ENCODE measurements at regions not wholly inside any gene's neighbourhood (a gene's known extent, or its start where the extent isn't known, plus 50 kb on each side); places are given as distances from the start of the nearest gene placed in this dataset.
"Not testable (repeated sequence)": the region's sequence is repeated elsewhere in the genome, so short reads cannot be mapped to it uniquely, and the experiment has no call there.

DNA sequence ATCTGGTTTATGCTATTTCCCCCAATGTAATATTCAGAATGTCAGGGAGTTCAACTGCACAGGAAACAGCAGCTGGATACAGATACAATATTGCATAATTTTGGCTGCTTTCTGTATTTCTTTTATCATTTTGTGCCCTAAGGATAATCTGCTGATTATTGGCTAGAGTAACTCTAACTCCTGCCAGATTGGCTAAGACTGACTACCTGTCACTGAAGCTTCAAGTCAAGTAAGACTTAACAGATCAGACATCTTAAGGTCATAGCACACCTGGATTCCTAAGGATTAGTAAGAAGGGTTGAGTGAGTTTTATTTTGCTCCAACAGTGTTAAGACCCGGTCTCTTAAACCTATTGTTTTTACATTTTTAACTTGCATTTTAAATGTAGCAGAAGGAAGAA, 136.8 kb downstream of the KLF8 start:
- peaks cover 0 to under 1% (median 0%) of the 10 kb centered on the region in 4 donors for H3K9me3 ChIP-seq
- intact Hi-C loops (cut with DNase I; ENCODE audit: low total_unique reads), result no loop called here
- no peaks in the 10 kb centered on the region for H3K27me3 ChIP-seq
- H3K4me3 ChIP-seq, result no peak overlapping the region
- H3K36me3 ChIP-seq, result no peaks in the 10 kb centered on the region
- DNase-seq, result no peak
- no peaks in the 10 kb centered on the region for H3K4me1 ChIP-seq
- WGBS, 5 donors, result 58 to 100% (median 86%) methylated on average over 1 of the region's 1 CpG
- TF ChIP-seq POLR2A (IDR thresholded peaks at IDR 0.05), result no peak
- no peak overlapping the region for H3K27ac ChIP-seq

DNA sequence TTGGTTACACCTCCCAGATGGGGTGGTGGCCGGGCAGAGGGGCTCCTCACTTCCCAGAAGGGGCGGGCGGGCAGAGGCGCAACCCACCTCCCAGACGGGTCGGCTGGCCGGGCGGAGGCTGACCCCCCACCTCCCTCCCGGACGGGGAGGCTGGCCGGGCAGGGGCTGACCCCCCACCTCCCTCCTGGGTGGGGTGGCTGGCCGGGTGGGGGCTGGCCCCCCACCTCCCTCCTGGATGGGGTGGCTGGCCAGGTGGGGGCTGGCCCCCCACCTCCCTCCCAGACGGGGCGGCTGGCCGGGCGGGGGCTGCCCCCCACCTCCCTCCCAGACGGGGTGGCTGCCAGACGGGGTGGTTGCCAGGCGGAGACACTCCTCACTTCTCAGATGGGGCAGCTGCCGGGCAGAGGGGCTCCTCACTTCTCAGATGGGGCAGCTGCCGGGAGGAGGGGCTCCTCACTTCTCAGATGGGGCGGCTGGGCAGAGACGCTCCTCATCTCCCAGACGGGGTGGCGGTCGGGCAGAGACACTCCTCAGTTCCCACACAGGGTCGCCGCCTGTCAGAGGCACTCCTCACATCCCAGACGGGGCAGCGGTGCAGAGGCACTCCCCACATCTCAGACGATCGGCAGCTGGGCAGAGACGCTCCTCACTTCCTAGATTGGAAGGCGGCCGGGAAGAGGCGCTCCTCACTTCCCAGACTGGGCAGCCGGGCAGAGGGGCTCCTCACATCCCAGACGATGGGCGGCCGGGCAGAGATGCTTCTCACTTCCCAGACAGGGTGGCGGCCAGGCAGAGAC, 148.0 kb downstream of the KLF8 start:
- intact Hi-C loops (cut with DNase I; ENCODE audit: low total_unique reads); H3K4me3 ChIP-seq; H3K27me3 ChIP-seq; H3K36me3 ChIP-seq; H3K27ac ChIP-seq; H3K4me1 ChIP-seq; DNase-seq: not testable (repeated sequence)
- 95 to 100% (median 96%) methylated on average over 1 to 41 of the region's 41 CpGs for WGBS, 5 donors
- H3K9me3 ChIP-seq, result peaks cover 0 to 18% (median 3%) of the 10 kb centered on the region in 4 donors

DNA sequence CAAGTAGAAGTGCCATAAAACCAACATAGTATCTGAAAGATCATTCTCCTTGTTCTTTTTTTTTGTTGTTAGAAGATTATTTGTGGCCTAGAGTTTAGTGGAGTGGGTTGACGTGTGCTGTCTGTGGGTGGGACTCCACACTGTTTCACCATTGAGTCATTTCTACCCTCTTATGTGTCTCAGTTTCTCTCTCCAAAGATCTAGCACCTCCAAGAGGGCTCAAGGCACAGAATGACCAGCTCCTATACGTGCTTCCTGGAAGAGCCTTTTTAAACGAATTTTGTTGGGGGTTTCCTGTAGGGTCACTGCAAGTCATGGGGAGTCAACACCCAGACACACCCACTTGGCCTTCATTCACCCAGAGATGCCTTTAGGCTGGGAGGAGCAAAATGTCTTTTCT, 150.1 kb downstream of the KLF8 start:
- TF ChIP-seq, protein P1, sequence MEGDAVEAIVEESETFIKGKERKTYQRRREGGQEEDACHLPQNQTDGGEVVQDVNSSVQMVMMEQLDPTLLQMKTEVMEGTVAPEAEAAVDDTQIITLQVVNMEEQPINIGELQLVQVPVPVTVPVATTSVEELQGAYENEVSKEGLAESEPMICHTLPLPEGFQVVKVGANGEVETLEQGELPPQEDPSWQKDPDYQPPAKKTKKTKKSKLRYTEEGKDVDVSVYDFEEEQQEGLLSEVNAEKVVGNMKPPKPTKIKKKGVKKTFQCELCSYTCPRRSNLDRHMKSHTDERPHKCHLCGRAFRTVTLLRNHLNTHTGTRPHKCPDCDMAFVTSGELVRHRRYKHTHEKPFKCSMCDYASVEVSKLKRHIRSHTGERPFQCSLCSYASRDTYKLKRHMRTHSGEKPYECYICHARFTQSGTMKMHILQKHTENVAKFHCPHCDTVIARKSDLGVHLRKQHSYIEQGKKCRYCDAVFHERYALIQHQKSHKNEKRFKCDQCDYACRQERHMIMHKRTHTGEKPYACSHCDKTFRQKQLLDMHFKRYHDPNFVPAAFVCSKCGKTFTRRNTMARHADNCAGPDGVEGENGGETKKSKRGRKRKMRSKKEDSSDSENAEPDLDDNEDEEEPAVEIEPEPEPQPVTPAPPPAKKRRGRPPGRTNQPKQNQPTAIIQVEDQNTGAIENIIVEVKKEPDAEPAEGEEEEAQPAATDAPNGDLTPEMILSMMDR (IDR thresholded peaks at IDR 0.05), result no peak
- TF ChIP-seq POLR2AphosphoS5 (IDR thresholded peaks at IDR 0.05) (no peak), EP300 (IDR thresholded peaks at IDR 0.05) (no peak), POLR2A (IDR thresholded peaks at IDR 0.05) (no peak)
- Histone ChIP-seq H3K9me3 (peaks cover 0 to 12% (median 0%) of the 10 kb centered on the region in 4 donors), H3K27me3 (peaks cover 0 to 6% (median 0%) of the 10 kb centered on the region in 3 donors), H3K4me3 (no peak overlapping the region), H3K36me3 (no peaks in the 10 kb centered on the region), H3K27ac (no peak overlapping the region), H3K4me1 (no peaks in the 10 kb centered on the region)
- WGBS, 5 donors, result 15 to 58% (median 48%) methylated on average over 3 of the region's 3 CpGs
- no peak for DNase-seq
- intact Hi-C loops (cut with DNase I; ENCODE audit: low total_unique reads), result no loop called here

DNA sequence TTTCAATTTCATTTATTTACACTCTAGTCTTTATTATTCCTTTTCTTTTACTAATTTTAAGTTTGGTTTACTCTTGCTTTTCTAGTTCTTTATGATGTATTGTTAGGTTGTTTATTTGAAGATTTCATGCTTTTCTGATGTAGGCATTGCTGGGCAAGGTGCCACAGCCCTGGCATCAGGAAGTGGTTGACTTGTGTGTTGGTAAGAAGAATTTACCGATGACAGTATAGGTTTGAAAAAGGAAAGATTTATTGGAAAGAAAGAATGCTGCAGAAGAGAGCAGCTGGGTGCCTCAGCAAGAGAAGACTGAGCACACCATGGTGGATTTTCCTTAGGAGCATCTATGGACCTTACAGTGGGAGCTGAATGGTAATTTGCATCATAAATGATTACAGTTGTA, 153.2 kb downstream of the KLF8 start:
- no peak for DNase-seq
- no peaks in the 10 kb centered on the region for H3K36me3 ChIP-seq
- WGBS, 5 donors, result 65 to 90% (median 77%) methylated on average over 1 of the region's 1 CpG
- intact Hi-C loops (cut with DNase I; ENCODE audit: low total_unique reads), result no loop called here
- no peak overlapping the region for H3K27ac ChIP-seq
- peaks cover 0 to 5% (median 0%) of the 10 kb centered on the region in 4 donors for H3K9me3 ChIP-seq
- H3K4me3 ChIP-seq, result no peak overlapping the region
- no peak for TF ChIP-seq POLR2A (IDR thresholded peaks at IDR 0.05)
- H3K27me3 ChIP-seq, result no peaks in the 10 kb centered on the region
- H3K4me1 ChIP-seq, result no peaks in the 10 kb centered on the region

DNA sequence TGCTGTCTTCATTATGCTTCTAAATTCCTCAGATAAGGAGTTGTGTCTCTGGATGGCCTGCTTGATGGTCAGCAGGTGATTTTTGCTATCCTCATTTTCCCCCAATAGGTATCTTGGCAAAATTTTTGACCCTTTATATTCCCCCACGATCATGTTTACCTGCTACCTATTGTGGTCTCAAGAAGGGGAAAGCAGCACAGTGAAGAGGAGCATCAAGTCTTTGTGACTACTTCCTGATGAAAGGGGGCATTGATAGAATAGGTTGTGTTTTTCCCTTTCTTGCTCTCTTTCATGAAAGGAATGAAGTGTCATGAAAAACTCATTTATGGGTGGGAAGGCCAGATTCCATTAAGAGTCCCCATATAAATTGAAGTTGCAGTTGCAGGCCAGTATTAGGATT, 153.8 kb downstream of the KLF8 start:
- Histone ChIP-seq H3K4me3 (no peak overlapping the region), H3K9me3 (no peaks in the 10 kb centered on the region), H3K36me3 (no peaks in the 10 kb centered on the region), H3K27ac (no peak overlapping the region), H3K27me3 (no peaks in the 10 kb centered on the region), H3K4me1 (no peaks in the 10 kb centered on the region)
- TF ChIP-seq POLR2A (IDR thresholded peaks at IDR 0.05) (no peak), EP300 (IDR thresholded peaks at IDR 0.05) (no peak), POLR2AphosphoS5 (IDR thresholded peaks at IDR 0.05) (no peak)
- TF ChIP-seq, protein P1 (IDR thresholded peaks at IDR 0.05), result no peak
- intact Hi-C loops (cut with DNase I; ENCODE audit: low total_unique reads), result no loop called here
- WGBS, 5 donors, result 19 to 63% (median 47%) methylated on average over 1 of the region's 1 CpG
- DNase-seq, result no peak

DNA sequence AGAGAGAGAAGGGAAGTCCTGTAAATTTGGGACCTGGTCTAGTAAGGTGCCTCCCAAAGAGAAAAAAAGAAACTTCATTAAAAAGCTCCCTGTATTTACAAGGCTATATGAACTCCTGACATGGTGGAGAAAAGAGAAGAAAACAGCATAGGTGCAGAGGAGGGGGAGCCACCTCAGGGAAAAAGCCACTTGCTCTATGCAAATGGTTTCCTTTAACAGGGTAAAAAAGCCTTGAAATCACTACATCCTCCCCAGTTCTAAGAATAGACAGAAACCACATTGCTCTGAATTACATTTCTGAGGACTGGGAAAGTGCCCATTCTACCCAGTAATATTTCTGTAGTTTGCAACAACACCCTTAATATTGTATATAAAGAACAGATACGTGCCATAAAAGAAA, 165.5 kb downstream of the KLF8 start:
- no peak for DNase-seq
- Histone ChIP-seq H3K9me3 (peaks cover 0 to 8% (median 4%) of the 10 kb centered on the region in 4 donors), H3K27ac (no peak overlapping the region), H3K36me3 (no peaks in the 10 kb centered on the region), H3K4me3 (no peak overlapping the region), H3K27me3 (no peaks in the 10 kb centered on the region), H3K4me1 (no peaks in the 10 kb centered on the region)
- WGBS, 5 donors, result 75 to 90% (median 80%) methylated on average over 1 of the region's 1 CpG
- TF ChIP-seq POLR2A (IDR thresholded peaks at IDR 0.05), result no peak
- TF ChIP-seq, protein P1 (IDR thresholded peaks at IDR 0.05), result no peak
- intact Hi-C loops (cut with DNase I; ENCODE audit: low total_unique reads), result no loop called here

Measured in stomach (tissue), 8 donors.